ENCODE measurements at regions not wholly inside any gene's neighbourhood (a gene's known extent, or its start where the extent isn't known, plus 50 kb on each side); places are given as distances from the start of the nearest gene placed in this dataset.

GRCh38 chr21:27068811-27069210, 101.9 kb upstream of the ADAMTS5 start:
- H3K4me3 ChIP-seq (ENCODE audit: low read length) = no peak overlapping the region
- H3K4me1 ChIP-seq (ENCODE audit: control insufficient read depth, low read length) = no peaks in the 10 kb centered on the region
- no peaks in the 10 kb centered on the region for H3K79me2 ChIP-seq (ENCODE audit: control insufficient read depth, low read length)
- no peaks in the 10 kb centered on the region for H3K27me3 ChIP-seq (ENCODE audit: control insufficient read depth, low read length)
- H3K4me2 ChIP-seq (ENCODE audit: low read length) = no peak overlapping the region
- no peaks in the 10 kb centered on the region for H4K20me1 ChIP-seq (ENCODE audit: control insufficient read depth, insufficient read depth, low read depth, low read length)
- H3K9me2 ChIP-seq (replicated peaks; ENCODE audit: control insufficient read depth, low read length) = no peaks in the 10 kb centered on the region
- TF ChIP-seq EZH2phosphoT487 (IDR thresholded peaks at IDR 0.05; ENCODE audit: borderline replicate concordance, low read length) = no peak
- no peak for TF ChIP-seq CTCF (IDR thresholded peaks at IDR 0.05; ENCODE audit: low read depth, low read length, poor library complexity, severe bottlenecking)
- no peaks in the 10 kb centered on the region for H3K36me3 ChIP-seq (ENCODE audit: control insufficient read depth, low read length)
- no peaks in the 10 kb centered on the region for H3F3A ChIP-seq (ENCODE audit: control insufficient read depth, insufficient read depth)
- no peak overlapping the region for H3K27ac ChIP-seq (ENCODE audit: low read depth, low read length)
- peaks cover 2% of the 10 kb centered on the region; the same call in 1 of the 2 replicates for H3K9me3 ChIP-seq (ENCODE audit: control insufficient read depth, insufficient read depth, low read length)

- H3K79me2 ChIP-seq (ENCODE audit: control insufficient read depth, low read length) = no peaks in the 10 kb centered on the region
- H3K9me2 ChIP-seq (replicated peaks; ENCODE audit: control insufficient read depth, low read length) = no peaks in the 10 kb centered on the region
- peaks cover 2% of the 10 kb centered on the region; the same call in 1 of the 2 replicates for H3K9me3 ChIP-seq (ENCODE audit: control insufficient read depth, insufficient read depth, low read length)
- no peak overlapping the region for H3K4me3 ChIP-seq (ENCODE audit: low read length)
- no peaks in the 10 kb centered on the region for H4K20me1 ChIP-seq (ENCODE audit: control insufficient read depth, insufficient read depth, low read depth, low read length)
- H3K4me1 ChIP-seq (ENCODE audit: control insufficient read depth, low read length) = no peaks in the 10 kb centered on the region
- H3K27me3 ChIP-seq (ENCODE audit: control insufficient read depth, low read length) = no peaks in the 10 kb centered on the region
- no peak overlapping the region for H3K27ac ChIP-seq (ENCODE audit: low read depth, low read length)
- TF ChIP-seq CTCF (IDR thresholded peaks at IDR 0.05; ENCODE audit: low read depth, low read length, poor library complexity, severe bottlenecking) (no peak), EZH2phosphoT487 (IDR thresholded peaks at IDR 0.05; ENCODE audit: borderline replicate concordance, low read length) (no peak)
- no peaks in the 10 kb centered on the region for H3F3A ChIP-seq (ENCODE audit: control insufficient read depth, insufficient read depth)
- H3K36me3 ChIP-seq (ENCODE audit: control insufficient read depth, low read length) = no peaks in the 10 kb centered on the region
- H3K4me2 ChIP-seq (ENCODE audit: low read length) = no peak overlapping the region
Measured at GRCh38 chr21:27067226-27067625, 100.3 kb upstream of the ADAMTS5 start.

- Histone ChIP-seq H3K4me2 (ENCODE audit: low read length) (no peak overlapping the region), H4K20me1 (ENCODE audit: control insufficient read depth, insufficient read depth, low read depth, low read length) (no peaks in the 10 kb centered on the region), H3F3A (ENCODE audit: control insufficient read depth, insufficient read depth) (no peaks in the 10 kb centered on the region), H3K9me3 (ENCODE audit: control insufficient read depth, insufficient read depth, low read length) (no peaks in the 10 kb centered on the region; the same call in 1 of the 2 replicates), H3K79me2 (ENCODE audit: control insufficient read depth, low read length) (no peaks in the 10 kb centered on the region), H3K36me3 (ENCODE audit: control insufficient read depth, low read length) (no peaks in the 10 kb centered on the region), H3K9me2 (replicated peaks; ENCODE audit: control insufficient read depth, low read length) (no peaks in the 10 kb centered on the region), H3K27ac (ENCODE audit: low read depth, low read length) (no peak overlapping the region), H3K27me3 (ENCODE audit: control insufficient read depth, low read length) (no peaks in the 10 kb centered on the region), H3K4me3 (ENCODE audit: low read length) (no peak overlapping the region), H3K4me1 (ENCODE audit: control insufficient read depth, low read length) (no peaks in the 10 kb centered on the region)
- TF ChIP-seq CTCF (IDR thresholded peaks at IDR 0.05; ENCODE audit: low read depth, low read length, poor library complexity, severe bottlenecking) (no peak), EZH2phosphoT487 (IDR thresholded peaks at IDR 0.05; ENCODE audit: borderline replicate concordance, low read length) (no peak)
Measured at GRCh38 chr21:27062443-27062842, 95.6 kb upstream of the ADAMTS5 start.
